HepG2 (cell line): ENCODE measurements at regions not wholly inside any gene's neighbourhood (a gene's known extent, or its start where the extent isn't known, plus 50 kb on each side); places are given as distances from the start of the nearest gene placed in this dataset.

Source experiments
- ATAC-seq: fragments of 200-7000 bp; cut with Tn5 transposase; 3 replicates; pipeline ENCODE4 v1.9.1; 2020; ENCODE audit warnings: mild to moderate bottlenecking, moderate library complexity
- BruUV-seq: library from RNA; stranded (reverse); fragments of 400-500 nt; replicated peaks from 2 replicates; lab custom pipeline; 2021; lab: Mats Ljungman, UMichigan
- CTCF ChIA-PET: fragments of 300-600 bp; formaldehyde crosslinking; extraction: SDS; loops from one replicate; lab custom pipeline; 2021; ENCODE audit warnings: low total read pairs, inconsistent platforms, low intra/inter-chr PET ratio; lab: Yijun Ruan, JAX
- POLR2A ChIA-PET: fragments of 350-600 bp; sonication (Branson Sonifier 250); formaldehyde crosslinking; loops from one replicate; lab custom pipeline; 2020; ENCODE audit warnings: antibody characterized with exemption, inconsistent platforms; lab: Yijun Ruan, JAX
- DNase-seq: peaks from one replicate; pipeline ENCODE4 v3.0.0-alpha.2; 2015; ENCODE audit warnings: low spot score
- FAIRE-seq: peaks from 3 replicates; lab custom pipeline; 2011; peaks lifted over from hg19 to GRCh38; lab: Jason Lieb, UNC
- H2AFZ ChIP-seq: one replicate; pipeline ENCODE4 v1.6.1; 2011; ENCODE audit warnings: low read length, inconsistent platforms
- H3K27ac ChIP-seq: fragments of 300-600 bp; 3 replicates; pipeline ENCODE4 v1.8.0; 2011; ENCODE audit warnings: mixed run types, mild to moderate bottlenecking, mixed read lengths, low read length, inconsistent platforms; ENCODE audit not compliant: insufficient read depth; ENCODE audit errors: extremely low read length
- H3K27me3 ChIP-seq, 2 experiments: fragments of 200-600 bp in 1 of 2; 2 replicates in 1 of 2; 3 replicates in 1 of 2; pipeline versions ENCODE4 v1.6.0 to v1.8.0; 2011; ENCODE audit warnings: low read length in 2 of 2, mild to moderate bottlenecking in 2 of 2, moderate library complexity in 2 of 2, inconsistent platforms in 1 of 2; ENCODE audit not compliant: insufficient read depth in 2 of 2, control insufficient read depth in 1 of 2
- H3K36me3 ChIP-seq, 2 experiments: fragments of 200-600 bp in 1 of 2; replicated peaks in 1 of 2; 2 replicates in 1 of 2; 3 replicates in 1 of 2; pipeline versions ENCODE4 v1.5.1 to v1.8.0; 2011; ENCODE audit warnings: low read length in 2 of 2, inconsistent platforms in 1 of 2; ENCODE audit not compliant: insufficient read depth in 2 of 2, control insufficient read depth in 1 of 2
- H3K4me1 ChIP-seq: 2 replicates; pipeline ENCODE4 v1.5.1; 2012; ENCODE audit warnings: low read length, inconsistent platforms; ENCODE audit not compliant: insufficient read depth
- H3K4me2 ChIP-seq: 2 replicates; pipeline ENCODE4 v1.6.0; 2011; ENCODE audit warnings: low read depth, low read length, inconsistent platforms
- H3K4me3 ChIP-seq, 3 experiments: fragments of 200-600 bp in 1 of 3; sonication (generic), shearing (Covaris generic) in 1 of 3; replicated peaks in 1 of 3; 2 replicates each; pipeline ENCODE4 v1.5.1; 2011 to 2016; ENCODE audit warnings: low read length in 3 of 3, inconsistent platforms in 2 of 3, low read depth in 2 of 3, mild to moderate bottlenecking in 2 of 3, control low read depth in 1 of 3, mixed read lengths in 1 of 3; ENCODE audit not compliant: insufficient read depth in 1 of 3
- H3K79me2 ChIP-seq: one replicate; pipeline ENCODE4 v1.6.1; 2011; ENCODE audit warnings: low read length, inconsistent platforms; ENCODE audit not compliant: insufficient read depth
- H3K9ac ChIP-seq: 2 replicates; pipeline ENCODE4 v1.6.0; 2011; ENCODE audit warnings: mild to moderate bottlenecking, low read depth, low read length, inconsistent platforms; ENCODE audit not compliant: insufficient read depth
- H3K9me3 ChIP-seq: 2 replicates; pipeline ENCODE4 v1.5.1; 2012; ENCODE audit warnings: mild to moderate bottlenecking, low read length
- H4K20me1 ChIP-seq: 2 replicates; pipeline ENCODE4 v1.6.0; 2011; ENCODE audit warnings: inconsistent platforms, mild to moderate bottlenecking, low read length, moderate library complexity; ENCODE audit not compliant: insufficient read depth
- AFF4 ChIP-seq: sonication (generic); formaldehyde crosslinking; IDR thresholded peaks from 2 replicates; pipeline ENCODE4 v1.4.0; 2020; ENCODE audit warnings: missing genetic modification reagents
- DR1 ChIP-seq: sonication (generic); formaldehyde crosslinking; IDR thresholded peaks from 2 replicates; pipeline ENCODE4 v1.8.0; 2021; ENCODE audit warnings: mild to moderate bottlenecking, missing genetic modification reagents, inconsistent platforms
- EED ChIP-seq: sonication (generic); formaldehyde crosslinking; IDR thresholded peaks from 2 replicates; pipeline ENCODE4 v1.5.0; 2020; ENCODE audit warnings: mild to moderate bottlenecking, missing genetic modification reagents
- ELF3 ChIP-seq: IDR thresholded peaks from 2 replicates; pipeline ENCODE4 v1.6.1; 2016; ENCODE audit warnings: missing genetic modification reagents, missing compliant biosample characterization
- HBP1 ChIP-seq: IDR thresholded peaks from 2 replicates; pipeline ENCODE4 v1.6.1; 2016; ENCODE audit warnings: low read depth, control low read depth
- JUNB ChIP-seq: sonication (generic); formaldehyde crosslinking; IDR thresholded peaks from 2 replicates; pipeline ENCODE4 v1.8.0; 2022; ENCODE audit warnings: missing genetic modification reagents, mild to moderate bottlenecking, borderline replicate concordance
- MBNL3 ChIP-seq: fragments of 250-450 bp; sonication (Bioruptor Pico); conservative IDR thresholded peaks from 2 replicates; pipeline ENCODE4 v1.8.0; 2022; ENCODE audit warnings: mild to moderate bottlenecking, inconsistent platforms
- NFE2L2 ChIP-seq: fragments of 150-350 bp; IDR thresholded peaks from 2 replicates; pipeline ENCODE4 v1.6.1; 2014; ENCODE audit warnings: low read length
- UBTF ChIP-seq: sonication (generic); formaldehyde crosslinking; IDR thresholded peaks from 2 replicates; pipeline ENCODE4 v1.4.0; 2020; ENCODE audit warnings: mild to moderate bottlenecking, missing genetic modification reagents
- ZNF180 ChIP-seq: sonication (generic); formaldehyde crosslinking; IDR thresholded peaks from 2 replicates; pipeline ENCODE4 v1.4.0; 2020; ENCODE audit warnings: low read depth, missing genetic modification reagents, borderline replicate concordance
- ZNF713 ChIP-seq: sonication (generic); formaldehyde crosslinking; IDR thresholded peaks from 2 replicates; pipeline ENCODE4 v1.4.0; 2020; ENCODE audit warnings: mild to moderate bottlenecking, missing genetic modification reagents
- ZSCAN30 ChIP-seq: sonication (generic); formaldehyde crosslinking; IDR thresholded peaks from 2 replicates; pipeline ENCODE4 v1.5.0; 2020; ENCODE audit warnings: mild to moderate bottlenecking, missing genetic modification reagents
- WGBS: methylation state at CpG from one replicate; pipeline ENCODE4 v1.1.6; 2017; ENCODE audit warnings: low lambda C conversion rate; 5-methylcytosine and 5-hydroxymethylcytosine counted together
- in situ Hi-C: cut with HindIII; loops from 2 replicates; pipeline ENCODE4 v1.10.0; 2017; ENCODE audit warnings: low pct_unique_long_range_greater_than_20kb; ENCODE audit not compliant: extremely low pct_ligation_motif_present
- intact Hi-C: fragments of 100-400 bp; cut with micrococcal nuclease; formaldehyde crosslinking; loops from one replicate; pipeline ENCODE4 v1.10.0; 2022; ENCODE audit not compliant: unreplicated experiment

GRCh38 chr3:118781839-118782238 lies 252.8 kb downstream of the IGSF11 start:
- Histone ChIP-seq H3K79me2 (no peaks in the 10 kb centered on the region), H3K27ac (no peak overlapping the region), H3K9me3 (no peaks in the 10 kb centered on the region), H2AFZ (no peak overlapping the region), H3K27me3 (no peaks in the 10 kb centered on the region; a peak in 1 of 5 replicates), H3K4me3 (no peak overlapping the region), H3K36me3 (no peaks in the 10 kb centered on the region), H3K4me2 (no peak overlapping the region), H3K9ac (no peak overlapping the region), H4K20me1 (no peaks in the 10 kb centered on the region), H3K4me1 (no peaks in the 10 kb centered on the region)
- CTCF ChIA-PET = no interaction called here
- 0% methylated on average over 1 of the region's 1 CpG for WGBS
- in situ Hi-C loops = no loop called here
- BruUV-seq = no TSS peak
- POLR2A ChIA-PET = no interaction called here
- ATAC-seq (no peak), FAIRE-seq (no peak), DNase-seq (no peak)
- intact Hi-C loops = no loop called here
- no peak for TF ChIP-seq ZSCAN30 (CRISPR knock-in tag)

GRCh38 chr3:118782755-118783202 lies 251.9 kb downstream of the IGSF11 start:
- Histone ChIP-seq H3K4me2 (no peak overlapping the region), H3K9ac (no peak overlapping the region), H3K4me3 (no peak overlapping the region), H3K27me3 (no peaks in the 10 kb centered on the region), H2AFZ (no peak overlapping the region), H3K79me2 (no peaks in the 10 kb centered on the region), H4K20me1 (no peaks in the 10 kb centered on the region), H3K4me1 (no peaks in the 10 kb centered on the region), H3K9me3 (no peaks in the 10 kb centered on the region), H3K36me3 (no peaks in the 10 kb centered on the region), H3K27ac (no peak overlapping the region)
- BruUV-seq = no TSS peak
- ChIA-PET CTCF (no interaction called here), POLR2A (no interaction called here)
- WGBS = 0% methylated on average over 2 of the region's 2 CpGs
- DNase-seq (no peak), FAIRE-seq (no peak), ATAC-seq (no peak)
- in situ Hi-C loops (no loop called here), intact Hi-C loops (no loop called here)
- TF ChIP-seq NFE2L2 (no peak), EED (CRISPR knock-in tag) (no peak), DR1 (CRISPR knock-in tag) (no peak), AFF4 (no peak), HBP1 (no peak), UBTF (CRISPR knock-in tag) (no peak), JUNB (CRISPR knock-in tag) (no peak), ZNF713 (CRISPR knock-in tag) (no peak), ELF3 (CRISPR knock-in tag) (no peak), ZNF180 (CRISPR knock-in tag) (no peak), MBNL3 (CRISPR knock-in tag) (no peak)
